ENCODE measurements at regions not wholly inside any gene's neighbourhood (a gene's known extent, or its start where the extent isn't known, plus 50 kb on each side); places are given as distances from the start of the nearest gene placed in this dataset.

DNA sequence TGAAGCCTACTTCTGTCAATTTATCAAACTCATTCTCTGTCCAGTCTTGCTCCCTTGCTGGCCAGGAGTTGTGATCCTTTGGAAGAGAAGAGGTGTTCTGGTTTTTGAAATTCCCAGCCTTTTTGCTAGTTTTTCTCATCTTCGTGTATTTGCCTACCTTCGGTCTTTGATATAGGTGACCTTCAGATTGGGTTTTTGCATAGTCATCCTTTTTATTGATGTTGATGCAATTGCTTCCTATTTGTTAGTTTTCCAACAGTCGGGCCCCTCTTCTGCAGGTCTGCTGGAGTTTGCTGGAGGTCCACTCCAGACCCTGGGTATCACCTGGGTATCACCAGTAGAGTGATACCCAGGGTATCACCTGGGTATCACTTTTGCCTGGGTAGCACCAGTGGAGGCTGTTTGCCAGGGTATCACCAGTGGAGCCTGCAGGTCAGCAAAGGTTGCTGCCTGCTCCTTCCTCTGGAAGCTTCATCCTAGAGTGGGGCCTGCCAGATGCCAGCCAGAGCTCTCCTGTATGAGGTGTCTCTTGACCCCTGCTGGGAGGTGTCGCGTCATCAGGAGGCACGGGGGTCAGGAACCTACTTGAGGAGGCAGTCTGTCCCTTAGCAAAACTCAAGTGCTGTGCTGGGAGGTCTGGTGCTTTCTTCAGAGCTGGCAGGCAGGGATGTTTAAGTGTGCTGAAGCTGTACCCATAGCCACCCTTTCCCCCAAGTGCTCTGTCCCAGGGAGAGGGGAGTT lies 684.2 kb downstream of the PCDH18 start:
- DNase-seq (ENCODE audit: low spot score): no peak

DNA sequence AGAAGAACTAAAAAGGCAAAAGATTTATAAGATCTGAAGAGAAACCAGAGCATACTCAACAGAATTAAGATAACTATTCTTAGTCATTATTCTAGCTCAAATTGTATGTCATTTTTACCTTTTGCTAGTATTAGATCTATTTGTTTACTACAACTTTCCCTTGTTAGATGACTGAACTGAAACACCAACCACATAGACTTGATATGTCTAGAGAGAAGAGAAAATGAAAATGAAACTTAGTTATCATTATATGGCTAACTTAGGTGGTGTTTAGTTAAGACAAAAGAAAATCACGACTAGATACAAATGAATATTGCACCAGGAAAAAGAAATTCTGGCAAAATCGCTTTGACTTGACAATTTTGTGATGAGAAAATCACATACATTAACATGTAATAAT lies 690.8 kb downstream of the PCDH18 start:
- DNase-seq (ENCODE audit: low spot score): no peak

DNA sequence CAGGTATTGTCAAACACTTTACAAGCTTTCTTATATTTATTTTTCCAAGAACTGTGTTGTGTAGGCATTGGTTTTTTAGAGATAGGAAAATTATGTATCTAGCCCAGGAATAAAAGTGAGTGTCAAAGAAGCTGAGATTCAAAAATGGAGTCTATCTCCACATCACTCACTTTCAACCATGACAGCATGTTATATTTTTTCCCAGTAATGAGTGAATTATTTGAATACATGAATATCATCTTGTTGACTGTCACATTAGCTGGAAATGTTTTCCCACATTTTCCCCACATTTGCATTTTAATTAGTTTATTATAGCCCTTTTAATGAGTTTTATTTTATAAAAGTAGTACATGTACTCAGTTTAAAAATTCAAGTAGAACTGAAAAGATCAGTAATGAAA lies 693.7 kb downstream of the PCDH18 start:
- DNase-seq (ENCODE audit: low spot score): no peak

DNA sequence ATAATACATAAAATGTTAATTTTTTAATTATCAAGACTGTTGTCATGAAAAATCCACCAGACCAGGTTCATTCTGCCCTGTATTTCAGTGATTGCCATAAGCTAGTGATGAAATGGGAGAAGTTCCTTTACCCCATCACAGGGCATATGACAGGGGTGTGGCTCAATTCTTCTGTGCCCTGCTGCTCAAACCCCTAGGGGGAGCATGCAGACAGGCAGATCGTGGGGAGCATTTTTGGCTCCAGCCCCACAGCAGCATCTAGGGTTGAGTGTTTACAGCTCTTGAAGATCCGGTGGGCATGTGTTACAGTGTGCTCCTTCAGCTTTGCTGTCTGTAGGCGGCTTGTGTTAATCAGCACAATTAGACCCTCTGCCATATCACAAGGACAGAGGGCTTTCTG lies 700.7 kb downstream of the PCDH18 start:
- DNase-seq (ENCODE audit: low spot score): no peak

DNA sequence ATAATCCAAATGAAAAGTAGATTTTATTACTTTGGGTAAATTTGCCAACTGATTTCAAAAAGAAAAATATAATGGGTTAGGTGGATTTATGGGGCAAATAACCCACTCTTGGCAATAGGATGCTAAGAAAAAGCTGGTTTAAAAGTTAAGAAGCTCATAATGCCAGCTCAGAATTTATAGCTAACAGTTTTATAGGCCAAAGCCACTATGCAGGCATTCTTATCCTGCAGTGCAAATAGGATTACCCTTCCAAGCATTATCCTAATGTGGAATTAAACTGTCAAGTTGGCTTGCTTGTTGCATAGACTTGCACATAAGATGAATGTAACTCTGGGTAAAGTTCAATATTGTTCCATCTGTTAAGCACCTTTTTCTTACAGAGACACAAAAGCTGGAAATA lies 703.0 kb downstream of the PCDH18 start:
- no peak for DNase-seq (ENCODE audit: low spot score)

DNA sequence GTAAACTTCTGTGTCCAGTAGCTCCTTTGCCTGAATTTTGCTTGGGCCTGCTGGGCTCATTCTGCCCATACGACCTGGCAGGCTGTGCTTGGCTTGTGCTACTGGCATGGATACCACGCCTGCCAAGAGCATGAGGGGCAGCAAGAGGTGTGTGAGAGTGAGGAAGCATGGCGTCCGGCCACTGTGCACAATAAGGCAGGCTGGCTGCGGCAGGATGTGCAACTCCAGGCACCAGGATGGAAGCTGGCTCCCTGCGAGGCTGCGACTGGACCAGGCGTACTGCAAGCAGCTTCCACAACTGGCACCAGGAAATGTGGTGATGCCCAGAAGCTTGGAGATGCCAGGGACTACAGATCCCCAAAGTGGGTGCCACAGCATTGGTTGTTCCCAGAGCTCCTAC lies 709.3 kb downstream of the PCDH18 start:
- no peak for DNase-seq (ENCODE audit: low spot score)

DNA sequence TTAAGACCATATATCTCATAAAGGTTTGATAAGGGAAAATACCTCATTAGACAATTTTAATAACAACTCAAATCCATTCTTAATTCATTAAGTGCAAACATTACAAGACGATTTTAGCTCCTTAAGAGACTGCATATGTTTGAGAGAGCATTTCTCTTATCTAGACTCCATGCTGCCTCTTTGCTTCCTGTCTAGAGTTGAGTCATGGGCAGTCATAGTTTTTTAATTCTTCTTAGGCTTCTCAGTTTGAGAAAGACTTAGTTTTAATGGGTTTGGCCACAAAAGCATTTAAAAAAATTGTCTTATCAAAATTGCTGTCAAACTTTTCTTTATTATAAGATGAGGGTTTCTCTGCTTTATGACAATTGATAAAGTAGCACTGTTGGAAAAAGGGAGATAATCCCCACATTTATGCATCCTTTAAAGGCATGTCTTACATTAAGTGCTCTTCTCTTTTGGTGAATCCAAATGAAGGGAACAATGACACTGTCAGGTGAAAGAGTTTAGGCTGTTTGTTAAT lies 713.4 kb downstream of the PCDH18 start:
- no peak for DNase-seq (ENCODE audit: low spot score)

DNA sequence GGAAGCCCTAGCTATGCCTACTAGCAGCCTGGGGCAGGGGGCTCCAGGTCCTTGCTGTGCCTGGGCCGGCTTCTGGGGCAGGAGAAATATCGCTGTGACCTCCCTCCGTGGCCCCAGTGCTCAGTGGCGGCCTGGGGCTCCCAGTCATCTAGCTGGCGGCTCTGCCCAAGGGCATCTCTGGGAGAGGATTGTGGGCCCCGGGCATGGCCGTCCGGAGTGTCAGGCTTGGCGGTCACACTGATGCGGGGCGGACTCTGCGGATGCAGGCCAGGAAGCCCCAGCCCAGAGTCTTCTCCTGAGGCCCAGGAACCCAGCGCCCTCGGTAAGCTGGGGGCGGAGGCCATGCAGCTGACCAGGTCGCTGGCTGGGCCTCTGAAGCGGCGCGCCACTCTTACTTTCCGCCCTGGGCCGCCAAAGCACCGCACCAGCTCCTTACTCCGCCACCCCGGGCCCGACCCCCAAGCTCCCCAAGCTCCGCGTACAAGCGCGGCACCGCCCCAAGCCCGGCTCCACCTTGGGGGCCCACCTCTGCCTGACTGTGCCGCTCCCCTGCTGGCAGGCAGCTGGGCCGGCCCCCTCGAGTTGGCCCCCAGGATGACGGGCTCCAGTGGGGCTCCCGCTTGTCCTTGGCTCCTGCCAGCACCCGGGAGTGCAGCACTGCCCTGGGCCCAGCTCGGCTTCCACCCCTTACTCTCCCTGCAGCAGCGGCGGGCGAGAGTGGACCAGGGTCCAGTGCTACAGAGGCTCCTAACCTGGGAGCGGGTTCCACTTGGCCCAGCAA lies 720.0 kb downstream of the PCDH18 start:
- no peak for DNase-seq (ENCODE audit: low spot score)

DNA sequence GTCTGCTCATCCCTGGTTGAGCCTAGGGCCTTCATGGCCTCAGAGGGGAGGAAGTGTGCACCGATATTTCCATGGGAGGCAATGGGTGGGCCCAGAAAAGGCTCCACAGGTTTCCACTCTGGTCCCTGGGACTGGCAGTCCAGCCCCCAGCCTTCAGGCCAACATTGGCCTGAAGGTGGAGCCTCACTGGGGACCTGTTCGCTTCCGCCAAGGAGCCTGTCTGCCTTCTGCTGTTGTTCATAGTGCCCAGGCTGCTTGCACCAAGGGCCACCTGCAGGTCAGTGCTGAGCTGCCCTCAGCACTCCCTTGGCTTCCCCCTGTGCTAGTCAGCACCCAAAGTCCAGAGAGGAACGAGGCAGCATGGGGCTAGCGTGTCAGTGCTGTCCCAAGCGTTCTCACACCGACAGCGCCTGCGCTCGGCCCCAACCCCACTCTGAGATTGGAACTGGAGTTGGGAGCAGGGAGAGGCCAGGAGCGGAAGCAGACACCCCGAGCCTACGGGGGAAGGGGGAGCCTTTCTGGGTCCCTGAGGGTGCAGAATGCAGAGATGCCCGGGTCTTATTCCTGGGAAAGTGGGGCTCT lies 720.7 kb downstream of the PCDH18 start:
- no peak for DNase-seq (ENCODE audit: low spot score)

DNA sequence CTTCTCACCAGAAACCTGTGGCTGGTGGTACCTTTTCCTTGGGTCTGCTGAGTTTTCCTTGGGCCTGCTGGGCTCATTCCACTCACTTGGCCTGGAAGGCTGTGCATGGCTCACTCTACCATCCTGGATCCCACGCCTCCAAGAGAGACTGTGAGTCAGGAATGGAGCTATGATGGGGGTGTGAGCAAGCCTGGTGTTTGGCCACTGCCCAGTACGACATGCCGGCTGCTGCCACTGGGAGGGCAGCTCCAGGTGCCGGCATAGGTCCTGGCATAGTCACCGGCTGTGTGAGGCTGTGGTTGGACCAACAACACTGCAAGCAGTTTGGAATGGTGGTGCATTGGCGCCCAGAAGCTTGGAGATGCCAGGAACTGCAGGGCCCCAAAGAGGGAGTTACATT lies 721.7 kb downstream of the PCDH18 start:
- DNase-seq (ENCODE audit: low spot score): no peak

DNA sequence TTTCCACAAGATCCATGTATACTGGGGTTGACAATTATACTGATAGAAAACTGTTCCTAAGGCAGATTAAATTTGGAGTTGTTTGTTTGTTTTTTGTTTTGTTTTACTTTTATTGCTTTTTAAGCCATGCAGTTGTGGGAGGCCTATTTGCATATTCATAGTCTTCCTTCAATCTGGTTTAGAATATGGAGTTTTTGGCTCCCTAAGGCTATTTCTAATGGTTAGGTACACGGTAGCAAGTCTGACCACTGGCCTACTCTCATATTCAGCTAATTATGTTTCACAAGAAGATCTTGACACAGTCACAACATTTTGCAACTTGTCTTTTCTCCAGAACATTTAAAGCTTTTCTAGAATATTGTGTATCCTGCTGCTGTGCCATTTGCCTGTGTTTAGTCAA lies 725.5 kb downstream of the PCDH18 start:
- no peak for DNase-seq (ENCODE audit: low spot score)

DNA sequence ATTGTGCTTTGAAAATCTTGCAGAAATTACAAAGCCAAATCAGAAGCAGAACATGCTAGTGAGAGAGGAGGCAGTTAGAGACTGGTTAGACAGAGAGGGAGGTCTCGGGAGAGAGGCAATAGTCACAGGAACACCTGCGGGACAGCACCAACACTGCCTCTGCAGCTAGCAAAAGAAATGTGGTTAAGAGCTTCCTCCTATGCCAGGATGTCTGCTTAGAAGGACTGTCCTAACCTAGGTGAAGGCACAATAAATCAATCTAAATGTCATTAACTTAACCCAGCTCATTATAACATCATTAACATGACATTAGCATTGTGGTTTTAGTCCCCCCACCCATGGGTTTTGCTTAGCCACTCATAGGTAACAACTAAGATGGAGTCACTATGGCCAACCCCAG lies 726.7 kb downstream of the PCDH18 start:
- no peak for DNase-seq (ENCODE audit: low spot score)

DNA sequence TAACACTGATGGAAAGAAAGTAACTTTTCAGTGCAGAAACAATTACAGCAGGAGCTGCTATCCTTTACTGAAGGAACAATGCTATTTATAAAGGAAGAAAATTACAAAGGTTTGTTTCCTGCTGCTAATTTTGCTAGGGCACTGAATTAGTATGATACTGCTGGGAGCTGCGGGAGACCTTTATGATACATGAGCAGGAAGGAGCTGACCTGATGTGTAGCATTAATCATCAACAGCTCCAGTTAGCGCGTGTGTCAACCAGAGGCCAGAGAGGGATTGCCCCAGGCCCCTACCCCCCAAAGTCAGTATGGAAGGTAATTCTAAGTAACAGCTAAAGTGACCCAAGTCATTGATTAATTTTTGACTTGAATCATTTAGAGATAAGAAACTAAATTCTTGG lies 728.9 kb downstream of the PCDH18 start:
- DNase-seq (ENCODE audit: low spot score): no peak

DNA sequence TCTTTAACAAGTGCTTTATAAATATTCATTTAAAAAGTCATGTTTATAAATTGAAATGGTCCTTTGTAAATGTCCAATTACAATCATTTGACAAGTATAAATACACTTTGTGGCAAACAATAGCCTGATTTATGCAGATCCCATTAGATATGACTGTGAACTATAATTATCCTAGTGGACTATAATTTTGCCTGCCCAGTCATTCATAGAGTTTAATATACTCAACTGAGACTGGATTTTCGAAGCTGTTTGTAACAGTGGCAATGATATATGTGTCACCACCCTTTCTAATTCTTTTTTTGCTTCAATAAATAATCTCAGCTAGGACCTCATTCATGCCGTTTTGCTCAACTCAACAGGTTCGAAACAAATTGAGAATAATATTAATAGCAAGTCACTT lies 732.0 kb downstream of the PCDH18 start:
- no peak for DNase-seq (ENCODE audit: low spot score)

DNA sequence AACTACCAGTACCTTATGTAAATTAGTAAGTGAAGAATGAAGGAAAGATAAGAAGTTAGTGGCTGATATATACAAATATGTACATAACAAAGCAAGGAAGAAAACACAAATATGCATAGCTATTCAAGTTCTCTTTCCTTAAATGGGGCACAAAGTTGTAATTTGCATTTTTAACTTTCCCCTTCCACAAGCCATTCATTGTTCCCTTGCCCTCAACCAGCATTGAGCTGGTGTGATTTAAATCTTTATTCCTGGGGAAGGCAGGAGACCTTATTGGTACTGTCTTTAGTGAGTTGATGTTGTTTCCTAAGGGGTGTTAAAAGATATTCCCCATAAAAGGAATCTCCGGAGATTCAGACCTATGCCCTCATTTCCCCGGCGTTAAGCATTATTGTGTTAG lies 735.3 kb downstream of the PCDH18 start:
- no peak for DNase-seq (ENCODE audit: low spot score)

DNA sequence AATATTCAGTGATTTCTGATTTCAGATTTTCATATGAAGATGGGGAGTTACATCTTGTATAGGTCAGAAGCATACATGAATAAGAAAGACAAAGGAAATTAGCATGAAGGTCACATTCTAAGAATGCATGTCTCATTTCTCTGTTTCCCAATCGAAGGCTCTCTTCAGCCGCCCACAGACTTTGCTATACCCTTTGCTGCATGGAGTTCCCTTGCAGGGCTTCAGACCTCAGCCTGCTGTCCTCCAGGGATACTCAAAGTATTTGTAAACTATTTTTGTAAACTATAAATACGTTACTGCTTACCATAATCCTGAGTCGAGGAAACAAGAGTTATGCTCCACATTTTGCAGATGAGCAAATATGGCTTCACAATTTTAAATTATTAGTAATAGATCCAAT lies 738.4 kb downstream of the PCDH18 start:
- DNase-seq (ENCODE audit: low spot score): no peak

DNA sequence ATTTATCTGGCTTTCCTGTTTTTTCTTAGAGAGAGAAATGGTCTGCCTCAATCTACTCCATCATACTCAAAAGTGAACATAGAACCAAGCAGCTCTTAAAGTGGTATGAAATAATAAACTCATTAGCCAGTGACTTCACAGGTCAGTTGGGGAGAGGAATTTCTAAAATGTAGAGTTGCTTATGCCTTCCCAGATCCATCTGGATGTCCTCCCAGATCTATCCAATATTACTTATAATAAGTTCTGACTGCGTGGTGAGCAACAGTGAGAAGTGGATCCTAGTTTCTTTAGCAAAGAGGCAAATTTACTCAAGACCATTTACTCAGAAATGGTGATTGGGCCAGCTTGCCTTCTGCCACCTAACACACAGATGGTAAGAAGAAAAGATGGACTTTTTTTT lies 748.0 kb downstream of the PCDH18 start:
- no peak for DNase-seq (ENCODE audit: low spot score)

DNA sequence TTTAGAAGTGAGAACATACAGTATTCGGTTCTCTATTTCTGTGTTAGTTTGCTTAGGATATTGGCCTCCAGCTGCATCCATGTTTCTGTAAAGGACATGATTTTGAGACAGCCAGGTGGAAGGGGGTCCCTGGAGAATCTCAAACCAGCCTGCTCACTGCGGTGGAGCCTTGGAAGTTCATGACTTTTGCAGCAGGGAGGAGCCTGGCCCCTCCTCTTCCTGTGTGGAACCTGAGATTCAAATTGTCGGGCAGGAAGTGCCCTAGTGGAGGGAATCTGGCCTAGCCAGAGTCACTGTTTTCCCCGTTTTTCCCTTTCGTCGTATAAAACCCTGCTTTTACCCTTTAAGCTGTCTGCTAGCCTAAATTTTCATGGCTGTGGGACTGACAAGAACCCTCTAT lies 762.6 kb downstream of the PCDH18 start:
- DNase-seq (ENCODE audit: low spot score): no peak

DNA sequence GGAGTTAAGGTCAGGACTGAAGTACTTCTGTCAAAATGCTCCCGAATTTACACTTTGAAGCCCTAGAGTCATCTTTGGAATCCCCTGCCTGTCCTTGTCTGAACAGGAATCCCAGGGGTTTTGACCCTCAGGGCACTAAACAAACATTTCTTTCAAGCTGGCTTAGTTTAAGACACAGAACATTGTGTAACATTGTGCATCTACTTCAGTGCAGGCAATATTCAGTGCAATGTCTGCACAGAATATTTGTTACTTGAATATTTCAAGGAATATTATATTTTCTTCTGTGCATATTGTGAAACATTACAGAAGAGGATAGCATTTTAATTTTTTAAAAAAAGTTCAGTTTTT lies 763.4 kb downstream of the PCDH18 start:
- no peak for DNase-seq (ENCODE audit: low spot score)

DNA sequence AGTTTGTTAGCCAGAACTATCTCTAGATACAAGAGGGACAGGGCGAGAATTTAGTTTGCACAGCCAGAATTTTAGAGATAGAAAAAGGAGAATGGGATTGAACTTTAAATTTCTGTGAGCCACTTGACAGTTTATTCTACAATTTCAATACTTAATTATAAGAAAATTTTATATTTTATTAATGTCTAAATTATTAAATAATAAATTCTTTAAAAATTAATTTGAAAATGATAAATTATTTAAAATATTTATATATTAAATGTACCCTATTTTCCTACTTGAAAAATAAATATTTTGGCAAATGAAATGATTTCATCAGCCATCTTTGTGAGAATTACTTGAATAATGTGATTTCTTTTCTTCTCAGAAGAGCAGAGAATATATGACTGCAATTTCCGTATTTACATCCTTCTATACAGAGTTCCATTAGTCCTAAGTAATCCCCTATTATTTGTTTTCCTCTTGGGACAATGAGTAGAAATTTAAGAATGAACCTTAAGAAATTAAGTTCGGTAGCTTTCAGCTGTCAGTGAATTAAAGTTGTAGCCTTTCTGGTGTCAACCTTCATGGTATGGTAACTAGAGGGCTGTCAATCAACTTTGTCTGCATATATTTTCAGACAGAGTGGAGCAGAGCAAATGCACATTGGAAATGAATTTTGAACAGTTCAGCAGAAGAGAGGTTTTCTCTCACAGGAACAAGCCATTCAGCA lies 763.9 kb downstream of the PCDH18 start:
- DNase-seq (ENCODE audit: low spot score): no peak

DNA sequence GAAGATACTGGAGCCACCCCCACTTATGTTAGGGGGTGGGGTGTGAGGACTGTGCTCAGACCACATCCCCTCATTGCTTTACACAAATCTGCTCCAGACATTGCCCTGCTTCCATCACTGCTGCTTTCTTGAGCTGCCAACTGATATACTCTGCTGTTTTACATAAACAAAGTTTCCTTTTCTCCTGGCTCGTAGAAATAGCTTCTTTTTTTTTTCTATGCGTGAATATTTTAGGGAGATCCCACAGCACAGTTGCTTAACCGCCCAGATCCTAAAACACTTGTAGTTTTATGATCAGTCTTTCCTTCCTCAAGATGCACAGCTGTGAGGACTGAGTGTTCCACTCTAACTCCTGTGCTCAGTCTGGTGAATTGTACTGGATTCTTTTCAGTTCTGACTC lies 768.4 kb downstream of the PCDH18 start:
- DNase-seq (ENCODE audit: low spot score): no peak

DNA sequence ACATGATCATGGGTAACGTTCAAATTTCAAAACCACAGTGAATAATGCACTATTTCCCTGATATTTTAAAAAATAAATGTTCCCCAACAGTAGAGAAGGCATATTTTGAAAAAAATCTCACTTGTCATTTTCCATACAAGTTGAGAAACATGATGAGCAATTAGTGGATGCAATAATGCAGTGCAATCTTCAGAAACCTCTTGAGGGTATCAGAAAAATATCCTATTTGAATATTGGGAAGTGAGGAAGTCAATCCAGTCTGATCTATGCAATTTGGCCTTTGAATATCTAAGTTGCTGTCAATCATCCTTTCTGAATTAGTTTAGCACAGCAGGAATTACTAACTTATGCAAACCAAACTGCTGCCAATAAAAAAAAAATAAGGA lies 776.8 kb downstream of the PCDH18 start:
- no peak for DNase-seq (ENCODE audit: low spot score)
